Trophoblast cell (in vitro differentiated cells and primary cell): ENCODE measurements at regions not wholly inside any gene's neighbourhood (a gene's known extent, or its start where the extent isn't known, plus 50 kb on each side); places are given as distances from the start of the nearest gene placed in this dataset.

Experiments used
- DNase-seq, 2 donors: peaks; one replicate each; pipeline ENCODE4 v3.0.0-alpha.2; 2016
- H2AFZ ChIP-seq: 2 replicates; pipeline ENCODE4 v1.6.1; 2013; ENCODE audit warnings: low read length, moderate library complexity, mild to moderate bottlenecking; ENCODE audit not compliant: insufficient read depth, poor library complexity
- H2AK5ac ChIP-seq: 2 replicates; pipeline ENCODE4 v1.6.1; 2013; ENCODE audit warnings: mild to moderate bottlenecking, low read length
- H2BK120ac ChIP-seq: 2 replicates; pipeline ENCODE4 v1.6.1; 2013; ENCODE audit warnings: low read length, mild to moderate bottlenecking, moderate library complexity; ENCODE audit not compliant: insufficient read depth, poor library complexity
- H2BK12ac ChIP-seq: 2 replicates; pipeline ENCODE4 v1.6.1; 2013; ENCODE audit warnings: mild to moderate bottlenecking, low read length, moderate library complexity
- H2BK5ac ChIP-seq: 2 replicates; pipeline ENCODE4 v1.6.1; 2013; ENCODE audit warnings: low read length, low read depth, moderate library complexity, mild to moderate bottlenecking; ENCODE audit not compliant: poor library complexity
- H3K14ac ChIP-seq: 2 replicates; pipeline ENCODE4 v1.6.1; 2013; ENCODE audit warnings: mild to moderate bottlenecking, low read length
- H3K18ac ChIP-seq: 2 replicates; pipeline ENCODE4 v1.6.1; 2013; ENCODE audit warnings: mild to moderate bottlenecking, low read length
- H3K23ac ChIP-seq: 2 replicates; pipeline ENCODE4 v1.6.1; 2013; ENCODE audit warnings: low read length
- H3K27ac ChIP-seq: 2 replicates; pipeline ENCODE4 v1.5.1; 2013; ENCODE audit warnings: low read depth, mild to moderate bottlenecking, inconsistent platforms, low read length, moderate library complexity
- H3K27me3 ChIP-seq: 2 replicates; pipeline ENCODE4 v1.6.1; 2013; ENCODE audit warnings: inconsistent platforms, mild to moderate bottlenecking, low read length, moderate library complexity; ENCODE audit not compliant: insufficient read depth
- H3K36me3 ChIP-seq, 2 experiments: 1 replicate in 1 of 2; 2 replicates in 1 of 2; pipeline ENCODE4 v1.6.1; 2013; ENCODE audit warnings: low read length in 2 of 2, mild to moderate bottlenecking in 2 of 2, moderate library complexity in 1 of 2; ENCODE audit not compliant: insufficient read depth in 2 of 2, control insufficient read depth in 1 of 2
- H3K4ac ChIP-seq: 2 replicates; pipeline ENCODE4 v1.6.1; 2013; ENCODE audit warnings: low read depth, mild to moderate bottlenecking, low read length, moderate library complexity
- H3K4me1 ChIP-seq, 2 experiments: 1 replicate in 1 of 2; 2 replicates in 1 of 2; pipeline ENCODE4 v1.6.1; 2013; ENCODE audit warnings: low read length in 2 of 2, mild to moderate bottlenecking in 2 of 2, moderate library complexity in 1 of 2; ENCODE audit not compliant: insufficient read depth in 2 of 2, control insufficient read depth in 1 of 2
- H3K4me2 ChIP-seq: 2 replicates; pipeline ENCODE4 v1.6.1; 2013; ENCODE audit warnings: inconsistent platforms, mild to moderate bottlenecking, low read length, moderate library complexity
- H3K4me3 ChIP-seq: 2 replicates; pipeline ENCODE4 v1.5.1; 2013; ENCODE audit warnings: mild to moderate bottlenecking, low read depth, low read length, inconsistent platforms
- H3K79me1 ChIP-seq: one replicate; pipeline ENCODE4 v1.6.1; 2013; ENCODE audit warnings: low read length
- H3K79me2 ChIP-seq: 2 replicates; pipeline ENCODE4 v1.6.1; 2013; ENCODE audit warnings: low read length, mild to moderate bottlenecking; ENCODE audit not compliant: control insufficient read depth, insufficient read depth, poor library complexity
- H3K9ac ChIP-seq: 2 replicates; pipeline ENCODE4 v1.6.1; 2013; ENCODE audit warnings: mild to moderate bottlenecking, low read length
- H3K9me3 ChIP-seq: 2 replicates; pipeline ENCODE4 v1.6.1; 2013; ENCODE audit warnings: low read depth, mild to moderate bottlenecking, control low read depth, inconsistent platforms, low read length; ENCODE audit not compliant: insufficient read depth
- H4K12ac ChIP-seq: 2 replicates; pipeline ENCODE4 v1.6.1; 2013; ENCODE audit warnings: low read depth, mild to moderate bottlenecking, low read length, moderate library complexity
- H4K8ac ChIP-seq: 2 replicates; pipeline ENCODE4 v1.6.1; 2013; ENCODE audit warnings: low read depth, mild to moderate bottlenecking, low read length, moderate library complexity
- H4K91ac ChIP-seq: one replicate; pipeline ENCODE4 v1.6.1; 2013; ENCODE audit warnings: low read depth, mild to moderate bottlenecking, low read length, moderate library complexity
- WGBS: extraction: QIAGEN DNeasy Blood & Tissue Kit; methylation state at CpG from one replicate; pipeline ENCODE4 v1.1.7; 2013; ENCODE audit warnings: missing lambda C conversion rate; ENCODE audit not compliant: insufficient read length, insufficient coverage; ENCODE audit errors: extremely low coverage; 5-methylcytosine and 5-hydroxymethylcytosine counted together

DNA sequence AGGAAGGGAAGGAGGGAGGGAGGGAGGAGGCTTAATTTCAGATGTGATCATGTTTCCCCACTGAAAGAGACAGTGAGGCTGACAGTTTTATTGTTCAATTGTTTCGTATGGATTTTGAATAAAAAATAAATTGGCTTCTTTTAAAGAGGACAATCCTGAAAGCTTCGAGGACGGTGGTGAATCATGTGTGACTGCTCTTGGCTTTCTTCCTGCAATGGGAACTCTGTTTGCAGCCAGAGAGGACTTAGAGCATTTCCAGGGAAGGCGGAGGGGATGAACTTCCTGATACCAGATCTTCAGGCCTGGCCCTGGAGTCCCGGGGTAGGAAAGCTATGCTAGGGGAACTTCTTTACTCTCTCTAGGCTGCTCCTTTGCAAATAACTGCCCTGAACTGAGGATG lies 72.8 kb upstream of the C16orf82 start:
- H3K36me3 ChIP-seq: no peaks in the 10 kb centered on the region
- no peak overlapping the region for H2BK120ac ChIP-seq
- H4K8ac ChIP-seq: no peak overlapping the region
- H3K27me3 ChIP-seq: no peaks in the 10 kb centered on the region
- no peak overlapping the region for H3K27ac ChIP-seq
- H3K18ac ChIP-seq: no peak overlapping the region
- H3K4me3 ChIP-seq: no peak overlapping the region
- H2BK12ac ChIP-seq: no peak overlapping the region
- H2AFZ ChIP-seq: no peak overlapping the region
- H3K9ac ChIP-seq: no peak overlapping the region
- H3K14ac ChIP-seq: no peak overlapping the region
- no CpG with 5 or more reads among the region's 5 CpGs for WGBS
- peaks cover 2% of the 10 kb centered on the region for H3K9me3 ChIP-seq
- no peak overlapping the region for H3K4ac ChIP-seq
- H2AK5ac ChIP-seq: no peak overlapping the region
- H4K91ac ChIP-seq: no peak overlapping the region
- no peak overlapping the region for H3K4me2 ChIP-seq
- no peak overlapping the region for H2BK5ac ChIP-seq
- H3K79me2 ChIP-seq: no peaks in the 10 kb centered on the region
- no peak overlapping the region for H4K12ac ChIP-seq
- no peaks in the 10 kb centered on the region for H3K4me1 ChIP-seq
- H3K23ac ChIP-seq: no peak overlapping the region
- H3K79me1 ChIP-seq: no peaks in the 10 kb centered on the region
- DNase-seq: no peak

DNA sequence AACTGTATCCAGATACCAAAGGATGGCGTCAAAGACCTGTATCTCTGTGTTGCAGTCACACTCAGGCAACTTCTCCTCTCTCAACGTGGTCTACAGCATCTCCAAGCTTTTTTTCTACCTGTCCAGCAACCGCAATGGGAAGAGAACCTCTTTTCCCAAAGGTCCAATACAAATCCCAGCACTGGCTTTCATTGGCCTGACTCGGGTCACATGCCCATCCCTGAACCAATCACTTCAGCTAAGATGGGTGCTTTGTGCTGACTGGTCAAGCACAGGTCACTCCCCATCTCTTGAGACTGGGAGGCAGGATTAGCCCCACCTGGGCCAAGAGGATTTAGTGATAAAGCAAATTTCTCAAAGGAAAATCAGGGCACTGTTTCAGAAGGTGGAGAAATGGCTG lies 71.2 kb upstream of the C16orf82 start:
- Histone ChIP-seq H3K9me3 (peaks cover 2% of the 10 kb centered on the region), H3K4me2 (no peak overlapping the region), H3K9ac (no peak overlapping the region), H2BK120ac (no peak overlapping the region), H2BK5ac (no peak overlapping the region), H2BK12ac (no peak overlapping the region), H3K79me1 (no peaks in the 10 kb centered on the region), H3K79me2 (no peaks in the 10 kb centered on the region), H3K4me1 (no peaks in the 10 kb centered on the region), H3K18ac (no peak overlapping the region), H3K27me3 (no peaks in the 10 kb centered on the region), H3K36me3 (no peaks in the 10 kb centered on the region), H4K91ac (no peak overlapping the region), H4K12ac (no peak overlapping the region), H3K4ac (no peak overlapping the region), H3K14ac (no peak overlapping the region), H3K27ac (no peak overlapping the region), H4K8ac (no peak overlapping the region), H2AK5ac (no peak overlapping the region), H3K23ac (no peak overlapping the region), H3K4me3 (no peak overlapping the region), H2AFZ (no peak overlapping the region)
- DNase-seq: no peak
- no CpG with 5 or more reads among the region's 4 CpGs for WGBS

DNA sequence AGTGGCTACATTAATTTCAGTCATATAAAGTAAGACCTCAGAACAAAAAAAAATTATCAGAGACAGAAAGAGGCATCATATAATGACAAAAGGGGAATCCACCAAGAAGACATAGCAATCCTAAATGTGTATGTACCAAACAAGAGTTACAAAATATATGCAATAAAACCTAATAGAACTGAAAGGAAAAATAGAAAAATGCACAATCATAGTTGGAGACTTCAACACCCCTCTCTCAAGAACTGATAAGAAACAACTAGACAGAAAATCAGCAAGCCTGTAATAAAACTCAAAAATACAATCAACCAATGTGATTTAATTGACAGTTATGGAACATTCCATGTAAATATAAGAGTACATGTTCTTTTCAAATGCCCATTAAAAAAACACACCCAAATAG lies 61.3 kb upstream of the C16orf82 start:
- Histone ChIP-seq H3K27me3 (no peaks in the 10 kb centered on the region), H3K18ac (no peak overlapping the region), H3K36me3 (no peaks in the 10 kb centered on the region), H2BK5ac (no peak overlapping the region), H4K8ac (no peak overlapping the region), H2BK120ac (no peak overlapping the region), H3K79me1 (no peaks in the 10 kb centered on the region), H3K79me2 (no peaks in the 10 kb centered on the region), H3K27ac (no peak overlapping the region), H3K23ac (no peak overlapping the region), H3K9ac (no peak overlapping the region), H4K91ac (no peak overlapping the region), H3K4me3 (no peak overlapping the region), H3K14ac (no peak overlapping the region), H3K9me3 (no peaks in the 10 kb centered on the region), H2AK5ac (no peak overlapping the region), H2AFZ (no peak overlapping the region), H2BK12ac (no peak overlapping the region), H3K4ac (no peak overlapping the region), H3K4me2 (no peak overlapping the region), H4K12ac (no peak overlapping the region), H3K4me1 (no peaks in the 10 kb centered on the region)
- no peak for DNase-seq
